ENCODE measurements at regions not wholly inside any gene's neighbourhood (a gene's known extent, or its start where the extent isn't known, plus 50 kb on each side); places are given as distances from the start of the nearest gene placed in this dataset.

DNA sequence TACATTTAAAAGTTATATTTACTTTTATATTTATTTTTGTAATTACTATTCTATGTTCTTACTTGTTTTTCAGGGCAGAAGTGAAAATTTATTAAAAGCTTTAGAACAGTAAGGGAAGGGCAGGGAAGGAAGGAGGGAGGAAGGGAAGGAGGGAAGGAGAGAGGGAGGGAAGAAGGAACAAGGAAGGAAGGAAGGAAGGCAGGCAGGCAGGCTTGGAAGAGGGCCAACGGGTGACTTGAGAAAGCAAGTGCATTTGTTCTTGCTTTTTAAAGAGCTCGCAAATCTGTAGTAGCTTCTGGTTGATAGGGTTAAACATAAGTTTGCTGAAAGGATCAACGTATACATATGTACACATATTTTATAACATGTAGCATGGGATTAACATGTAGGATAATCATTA lies 725.3 kb upstream of the FZD8 start:
- no peak overlapping the region for H3K27ac Mint-ChIP-seq (ENCODE audit: low read depth)
- ATAC-seq (replicated peaks; ENCODE audit: extremely low read depth, poor library complexity, severe bottlenecking) (no peak), DNase-seq (ENCODE audit: low spot score in 2 of 2) (no peak)
- no peaks in the 10 kb centered on the region for H3K4me1 Mint-ChIP-seq
- H3K36me3 Mint-ChIP-seq (ENCODE audit: insufficient read depth), result no peaks in the 10 kb centered on the region
- no peak overlapping the region for H3K4me3 Mint-ChIP-seq
- H3K27me3 Mint-ChIP-seq, result no peaks in the 10 kb centered on the region
- H3K9me3 Mint-ChIP-seq, result peaks cover 23% of the 10 kb centered on the region

DNA sequence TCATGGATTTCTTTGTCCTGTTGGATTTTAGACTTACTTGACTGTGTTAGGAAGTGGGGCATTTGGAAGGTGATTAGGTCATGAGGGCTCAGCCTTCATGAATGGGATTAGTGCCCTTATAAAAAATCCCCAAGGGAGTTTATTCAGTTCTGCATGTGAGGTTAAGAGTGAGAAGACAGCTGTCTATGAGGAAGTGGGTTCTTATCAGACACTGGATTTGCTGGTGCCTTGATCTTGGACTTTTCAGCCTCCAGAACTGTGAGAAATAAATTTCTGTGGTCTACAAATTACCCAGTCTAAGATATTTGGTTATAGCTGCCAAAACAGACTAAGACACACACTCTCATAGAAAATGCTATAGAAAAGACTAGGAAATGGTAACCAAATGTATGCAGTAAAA lies 724.7 kb upstream of the FZD8 start:
- Mint-ChIP-seq H3K4me1 (no peaks in the 10 kb centered on the region), H3K27me3 (no peaks in the 10 kb centered on the region)

DNA sequence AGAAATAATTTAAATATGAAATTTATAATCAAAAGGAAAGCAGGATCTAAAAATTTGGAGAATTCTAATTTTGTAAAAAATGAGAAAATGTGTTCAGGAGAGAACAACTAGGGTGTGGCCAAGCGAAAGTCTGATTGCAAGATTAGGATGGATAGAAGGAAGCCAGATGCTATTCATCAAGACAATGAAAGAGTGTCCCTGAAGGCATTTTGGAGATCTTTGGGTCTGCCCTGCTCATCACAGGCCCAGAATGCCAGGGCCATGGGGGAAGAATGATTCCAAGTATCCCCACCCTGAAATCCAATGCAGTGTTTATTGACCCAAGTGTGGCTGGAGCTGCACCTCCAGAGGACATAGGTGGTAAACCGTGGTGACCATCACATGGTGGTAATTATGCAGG lies 724.0 kb upstream of the FZD8 start:
- DNase-seq (ENCODE audit: low spot score in 2 of 2) (no peak), ATAC-seq (replicated peaks; ENCODE audit: extremely low read depth, poor library complexity, severe bottlenecking) (no peak)
- H3K9me3 Mint-ChIP-seq, result peaks cover 18% of the 10 kb centered on the region
- H3K4me1 Mint-ChIP-seq, result no peaks in the 10 kb centered on the region
- no peak overlapping the region for H3K4me3 Mint-ChIP-seq
- no peaks in the 10 kb centered on the region for H3K27me3 Mint-ChIP-seq
- H3K36me3 Mint-ChIP-seq (ENCODE audit: insufficient read depth), result no peaks in the 10 kb centered on the region
- no peak overlapping the region for H3K27ac Mint-ChIP-seq (ENCODE audit: low read depth)

More for the DNA sequence above, 724.7 kb upstream of the FZD8 start:
- no peak for ATAC-seq (replicated peaks; ENCODE audit: extremely low read depth, poor library complexity, severe bottlenecking)
- no peak overlapping the region for H3K27ac Mint-ChIP-seq (ENCODE audit: low read depth)
- H3K9me3 Mint-ChIP-seq, result peaks cover 18% of the 10 kb centered on the region
- no peak for DNase-seq (ENCODE audit: low spot score in 2 of 2)
- H3K36me3 Mint-ChIP-seq (ENCODE audit: insufficient read depth), result no peaks in the 10 kb centered on the region
- no peak overlapping the region for H3K4me3 Mint-ChIP-seq

DNA sequence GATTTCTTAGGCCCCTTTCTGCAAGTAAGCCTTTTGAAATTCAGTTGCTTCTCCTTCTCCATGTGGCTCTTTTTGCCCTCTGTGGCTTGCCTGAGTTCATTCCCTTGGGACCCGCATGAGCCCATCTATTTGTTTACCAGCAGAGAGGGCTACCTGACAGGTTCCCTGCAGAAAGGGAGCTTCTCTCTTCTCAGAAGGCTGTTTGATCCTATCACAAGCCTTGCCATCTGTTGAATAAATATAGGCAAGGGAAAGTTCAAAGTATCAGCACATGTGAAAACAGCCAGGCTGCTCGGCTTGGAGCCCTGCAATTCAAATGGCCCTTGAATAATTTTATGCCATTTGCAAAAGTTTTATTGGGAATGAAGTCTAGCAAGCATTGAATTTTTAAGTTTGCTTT lies 720.2 kb upstream of the FZD8 start:
- H3K9me3 Mint-ChIP-seq, result peaks cover 23% of the 10 kb centered on the region
- no peak for DNase-seq (ENCODE audit: low spot score in 2 of 2)
- no peaks in the 10 kb centered on the region for H3K27me3 Mint-ChIP-seq
- no peak overlapping the region for H3K4me3 Mint-ChIP-seq
- no peak overlapping the region for H3K27ac Mint-ChIP-seq (ENCODE audit: low read depth)
- H3K4me1 Mint-ChIP-seq, result no peaks in the 10 kb centered on the region
- H3K36me3 Mint-ChIP-seq (ENCODE audit: insufficient read depth), result no peaks in the 10 kb centered on the region
- ATAC-seq (replicated peaks; ENCODE audit: extremely low read depth, poor library complexity, severe bottlenecking), result no peak

DNA sequence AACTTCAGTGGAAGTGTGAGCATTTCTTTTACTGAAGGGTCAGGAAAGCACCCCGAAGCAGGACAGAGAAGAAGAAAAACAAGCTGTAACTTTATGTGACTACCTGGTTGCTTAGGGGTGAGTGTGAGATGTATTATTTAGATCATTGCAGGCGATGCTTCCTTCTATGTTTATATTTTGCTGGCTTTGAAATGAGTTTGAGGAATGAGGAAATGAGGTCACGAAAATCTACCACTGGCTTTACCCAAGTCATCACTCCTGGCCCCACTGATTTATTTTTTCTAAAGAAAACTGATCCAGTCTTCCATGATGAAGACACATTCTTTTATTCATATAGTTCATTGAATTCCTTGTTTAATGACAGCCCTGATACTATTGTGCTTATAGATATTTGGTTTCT lies 716.6 kb upstream of the FZD8 start:
- ATAC-seq (replicated peaks; ENCODE audit: extremely low read depth, poor library complexity, severe bottlenecking), result no peak
- no peak overlapping the region for H3K27ac Mint-ChIP-seq (ENCODE audit: low read depth)
- H3K4me1 Mint-ChIP-seq, result no peaks in the 10 kb centered on the region
- peaks cover 18% of the 10 kb centered on the region for H3K9me3 Mint-ChIP-seq
- no peaks in the 10 kb centered on the region for H3K36me3 Mint-ChIP-seq (ENCODE audit: insufficient read depth)
- H3K27me3 Mint-ChIP-seq, result no peaks in the 10 kb centered on the region
- no peak for DNase-seq (ENCODE audit: low spot score in 2 of 2)
- no peak overlapping the region for H3K4me3 Mint-ChIP-seq

DNA sequence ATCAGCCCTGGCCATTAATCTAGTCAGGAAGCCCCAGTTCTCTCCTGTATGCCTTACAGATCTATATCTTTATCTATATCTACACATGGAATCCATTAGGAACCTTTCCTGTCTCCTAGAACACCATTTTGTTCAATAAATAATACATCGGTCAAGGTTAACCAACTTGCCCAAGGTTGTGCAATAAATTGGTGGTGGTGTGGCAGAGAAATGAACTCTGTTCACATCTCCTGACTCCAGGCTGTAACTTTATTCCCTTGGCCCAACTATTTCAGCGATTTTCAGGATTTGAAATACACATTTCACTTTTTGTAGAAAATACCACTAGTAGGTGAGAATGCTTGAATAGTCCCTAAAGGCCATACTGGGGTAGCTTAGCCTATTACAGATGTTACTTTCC lies 712.5 kb upstream of the FZD8 start:
- ATAC-seq (replicated peaks; ENCODE audit: extremely low read depth, poor library complexity, severe bottlenecking) (no peak), DNase-seq (ENCODE audit: low spot score in 2 of 2) (no peak)
- Mint-ChIP-seq H3K4me3 (no peak overlapping the region), H3K9me3 (peaks cover 27% of the 10 kb centered on the region), H3K4me1 (no peaks in the 10 kb centered on the region), H3K27ac (ENCODE audit: low read depth) (no peak overlapping the region), H3K27me3 (no peaks in the 10 kb centered on the region), H3K36me3 (ENCODE audit: insufficient read depth) (no peaks in the 10 kb centered on the region)

DNA sequence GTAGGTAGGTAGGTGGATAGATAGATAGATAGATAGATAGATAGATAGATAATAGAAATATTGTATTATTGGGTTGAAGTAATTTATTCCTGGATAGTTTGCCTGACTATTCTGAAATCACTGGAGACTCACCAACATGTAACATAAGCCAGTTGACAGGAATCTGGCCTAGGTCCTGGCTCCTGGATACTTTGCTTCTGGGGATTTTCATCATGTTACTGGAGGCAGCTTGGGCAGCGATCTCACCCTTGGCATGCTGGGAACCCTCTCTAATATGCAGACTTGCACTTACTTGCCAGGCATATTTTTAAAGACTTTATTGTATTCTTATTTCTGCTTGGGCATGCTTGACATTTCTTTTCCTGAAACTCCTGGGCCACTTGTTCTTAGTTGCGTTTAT lies 709.1 kb upstream of the FZD8 start:
- no peaks in the 10 kb centered on the region for H3K27me3 Mint-ChIP-seq
- no peak overlapping the region for H3K4me3 Mint-ChIP-seq
- H3K4me1 Mint-ChIP-seq, result no peaks in the 10 kb centered on the region
- no peak for DNase-seq (ENCODE audit: low spot score in 2 of 2)
- H3K36me3 Mint-ChIP-seq (ENCODE audit: insufficient read depth), result no peaks in the 10 kb centered on the region
- peaks cover 10% of the 10 kb centered on the region for H3K9me3 Mint-ChIP-seq
- ATAC-seq (replicated peaks; ENCODE audit: extremely low read depth, poor library complexity, severe bottlenecking), result no peak
- no peak overlapping the region for H3K27ac Mint-ChIP-seq (ENCODE audit: low read depth)

DNA sequence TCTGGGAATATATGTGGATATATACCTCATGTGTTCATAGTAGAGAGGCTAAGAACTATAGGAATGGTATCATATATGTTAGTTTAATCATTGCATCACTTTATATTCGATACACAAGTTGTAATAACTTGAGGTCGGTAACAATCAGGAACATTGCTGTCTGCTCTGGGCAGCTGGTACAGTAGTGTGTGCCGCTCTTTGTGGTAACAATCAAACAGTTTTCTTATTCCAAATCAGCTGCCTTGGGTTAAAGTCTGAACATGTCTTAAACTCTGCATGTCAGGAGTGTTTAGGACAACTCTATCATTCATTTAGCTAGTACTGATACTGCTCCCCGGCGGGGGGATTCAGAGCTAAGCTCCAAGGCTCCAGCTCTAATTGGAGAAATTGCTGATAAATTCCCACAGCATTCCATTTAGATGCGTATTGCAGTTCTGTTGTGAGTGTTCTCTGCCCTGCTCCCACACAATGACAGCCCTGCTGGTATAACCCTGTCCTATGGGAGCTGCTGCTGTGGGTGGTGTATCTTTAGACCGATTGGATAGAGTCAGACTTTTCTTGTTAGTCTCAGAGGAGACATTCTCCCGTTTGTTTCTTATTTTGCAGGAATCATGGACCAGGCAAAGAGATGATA lies 707.5 kb upstream of the FZD8 start:
- H3K27ac Mint-ChIP-seq (ENCODE audit: low read depth), result no peak overlapping the region
- H3K27me3 Mint-ChIP-seq, result no peaks in the 10 kb centered on the region
- no peak for DNase-seq (ENCODE audit: low spot score in 2 of 2)

DNA sequence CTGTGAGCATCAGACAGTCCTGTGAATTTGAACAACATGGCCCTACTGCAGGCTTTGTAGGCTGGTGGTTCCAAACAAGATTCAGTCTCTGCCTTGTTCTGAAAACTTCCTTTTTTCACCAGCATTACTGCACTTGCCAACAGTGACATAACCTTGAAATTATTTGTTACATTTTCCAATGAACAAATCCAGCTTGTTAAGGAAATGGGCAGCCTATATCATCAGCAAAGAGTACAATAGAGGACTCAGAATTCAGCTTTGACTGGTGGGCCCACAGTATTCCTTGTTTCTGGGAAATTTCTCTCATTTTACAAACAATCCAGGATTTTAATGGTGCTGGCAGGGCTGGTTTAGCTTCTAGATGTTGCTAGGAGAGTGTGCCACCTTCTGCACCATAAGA lies 703.7 kb upstream of the FZD8 start:
- Mint-ChIP-seq H3K4me1 (no peaks in the 10 kb centered on the region), H3K9me3 (no peaks in the 10 kb centered on the region), H3K4me3 (no peak overlapping the region), H3K27ac (ENCODE audit: low read depth) (no peak overlapping the region), H3K36me3 (ENCODE audit: insufficient read depth) (no peaks in the 10 kb centered on the region), H3K27me3 (no peaks in the 10 kb centered on the region)
- no peak for DNase-seq (ENCODE audit: low spot score in 2 of 2)
- ATAC-seq (replicated peaks; ENCODE audit: extremely low read depth, poor library complexity, severe bottlenecking), result no peak

More for the DNA sequence above, 707.5 kb upstream of the FZD8 start:
- no peak for ATAC-seq (replicated peaks; ENCODE audit: extremely low read depth, poor library complexity, severe bottlenecking)
- Mint-ChIP-seq H3K4me1 (no peaks in the 10 kb centered on the region), H3K36me3 (ENCODE audit: insufficient read depth) (no peaks in the 10 kb centered on the region), H3K4me3 (no peak overlapping the region), H3K9me3 (peaks cover 10% of the 10 kb centered on the region)

DNA sequence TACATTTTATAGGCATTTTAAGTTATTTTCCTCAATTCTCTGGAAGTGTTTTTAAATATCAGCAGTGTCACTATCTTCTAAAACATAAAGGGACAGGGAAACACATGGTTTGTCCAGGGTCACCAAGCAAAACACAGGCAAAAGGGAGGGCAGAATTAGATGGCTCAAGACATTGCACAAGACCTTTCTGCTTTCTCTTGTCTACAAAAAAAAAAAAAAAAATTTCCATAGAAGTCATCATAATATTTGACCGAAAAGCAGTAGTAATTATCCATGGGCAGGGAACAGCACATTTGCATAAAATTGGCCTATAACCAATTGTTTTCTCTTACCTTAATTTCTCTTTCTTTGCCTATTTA lies 703.1 kb upstream of the FZD8 start:
- Mint-ChIP-seq H3K36me3 (ENCODE audit: insufficient read depth) (no peaks in the 10 kb centered on the region), H3K9me3 (no peaks in the 10 kb centered on the region), H3K27ac (ENCODE audit: low read depth) (no peak overlapping the region), H3K4me1 (no peaks in the 10 kb centered on the region), H3K4me3 (no peak overlapping the region), H3K27me3 (no peaks in the 10 kb centered on the region)
- DNase-seq (ENCODE audit: low spot score in 2 of 2) (no peak), ATAC-seq (replicated peaks; ENCODE audit: extremely low read depth, poor library complexity, severe bottlenecking) (no peak)

DNA sequence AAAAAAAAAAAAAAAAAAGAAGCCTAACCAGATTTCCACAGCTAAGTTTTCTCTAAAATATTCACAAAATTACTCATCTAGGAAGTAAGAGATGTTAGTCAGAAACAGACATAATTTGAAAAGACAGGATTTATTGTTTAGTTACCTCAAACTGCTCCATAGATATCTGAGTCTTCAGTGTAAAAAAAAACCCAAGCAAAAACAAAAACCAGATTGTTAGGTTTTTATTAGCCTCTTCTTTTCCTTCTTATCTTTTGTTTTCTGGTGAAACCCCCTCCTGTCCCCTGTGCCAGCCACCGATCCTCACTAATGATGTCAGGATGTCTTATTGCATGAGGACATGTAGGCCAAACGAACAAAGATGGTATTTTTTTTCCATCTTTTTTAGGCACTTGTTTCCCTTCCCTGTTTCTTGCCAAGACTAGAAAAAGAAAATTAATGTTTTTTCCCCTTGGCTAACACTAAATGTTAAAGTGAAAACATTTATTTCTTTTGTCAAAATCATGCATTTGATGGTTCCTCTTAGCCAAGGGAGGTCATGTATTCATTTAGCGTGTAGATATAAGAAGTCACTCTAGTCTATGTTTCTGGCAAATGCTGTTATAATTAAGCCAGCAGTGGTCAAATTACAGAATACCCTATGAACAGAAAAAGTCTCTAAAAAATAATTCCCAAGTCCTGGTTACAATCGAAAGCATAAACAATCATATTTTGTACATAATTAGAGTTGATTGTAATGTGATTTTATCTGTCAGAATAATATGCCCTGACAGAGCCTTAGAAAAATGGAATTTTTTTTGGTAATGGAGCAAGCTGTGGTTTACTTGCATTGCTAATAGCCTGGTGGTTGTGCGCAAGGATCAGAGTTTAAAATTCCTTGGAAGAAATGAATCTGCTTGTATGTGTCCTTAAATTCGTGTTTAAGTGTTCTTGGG lies 702.4 kb upstream of the FZD8 start:
- Mint-ChIP-seq H3K4me3 (no peak overlapping the region), H3K27ac (ENCODE audit: low read depth) (no peak overlapping the region), H3K36me3 (ENCODE audit: insufficient read depth) (no peaks in the 10 kb centered on the region), H3K27me3 (no peaks in the 10 kb centered on the region), H3K9me3 (peaks cover 1% of the 10 kb centered on the region), H3K4me1 (no peaks in the 10 kb centered on the region)
- no peak for ATAC-seq (replicated peaks; ENCODE audit: extremely low read depth, poor library complexity, severe bottlenecking)
- no peak for DNase-seq (ENCODE audit: low spot score in 2 of 2)

DNA sequence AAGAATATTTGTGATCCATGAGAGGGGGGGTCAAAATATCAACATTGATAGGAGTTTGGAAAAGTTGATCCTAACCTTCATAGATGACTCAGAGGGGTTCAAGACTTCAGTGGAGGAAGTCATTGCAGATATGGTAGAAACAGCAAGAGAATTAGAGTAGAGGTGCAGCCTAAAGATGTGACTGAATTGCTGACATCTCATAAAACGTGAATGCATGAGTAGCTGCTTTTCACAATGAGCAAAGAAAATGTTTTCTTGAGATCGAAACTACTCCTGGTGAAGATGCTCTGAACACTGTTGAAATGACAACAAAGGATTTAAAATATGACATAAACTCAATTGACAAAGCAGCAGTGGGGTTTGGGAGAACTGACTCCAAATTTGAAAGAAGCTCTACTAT lies 700.7 kb upstream of the FZD8 start:
- Mint-ChIP-seq H3K4me1 (no peaks in the 10 kb centered on the region), H3K27ac (ENCODE audit: low read depth) (no peak overlapping the region), H3K27me3 (no peaks in the 10 kb centered on the region), H3K9me3 (peaks cover 13% of the 10 kb centered on the region), H3K36me3 (ENCODE audit: insufficient read depth) (no peaks in the 10 kb centered on the region), H3K4me3 (no peak overlapping the region)
- DNase-seq (ENCODE audit: low spot score in 2 of 2) (no peak), ATAC-seq (replicated peaks; ENCODE audit: extremely low read depth, poor library complexity, severe bottlenecking) (no peak)

DNA sequence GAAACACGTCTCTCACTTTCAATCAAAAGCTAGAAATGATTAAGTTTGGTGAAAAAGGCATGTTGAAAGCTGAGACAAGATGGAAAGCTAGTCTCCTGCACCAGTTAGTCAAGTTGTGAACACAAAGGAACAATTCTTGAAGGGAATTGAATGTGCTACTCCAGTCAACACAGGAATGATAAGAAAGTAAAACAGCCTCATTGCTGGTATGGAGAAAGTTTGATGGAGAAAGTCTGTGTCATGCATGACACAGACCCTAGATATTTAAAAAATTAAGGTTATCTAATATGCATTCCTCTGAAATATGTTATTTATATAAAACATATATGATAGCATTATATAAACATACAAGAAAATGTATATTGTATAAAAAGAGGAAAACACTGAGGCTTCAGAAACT lies 699.4 kb upstream of the FZD8 start:
- Mint-ChIP-seq H3K9me3 (peaks cover 22% of the 10 kb centered on the region), H3K4me1 (no peaks in the 10 kb centered on the region), H3K36me3 (ENCODE audit: insufficient read depth) (no peaks in the 10 kb centered on the region), H3K4me3 (no peak overlapping the region), H3K27ac (ENCODE audit: low read depth) (no peak overlapping the region), H3K27me3 (no peaks in the 10 kb centered on the region)
- DNase-seq (ENCODE audit: low spot score in 2 of 2) (no peak), ATAC-seq (replicated peaks; ENCODE audit: extremely low read depth, poor library complexity, severe bottlenecking) (no peak)
